HEK293 (cell line): ENCODE measurements at regions not wholly inside any gene's neighbourhood (a gene's known extent, or its start where the extent isn't known, plus 50 kb on each side); places are given as distances from the start of the nearest gene placed in this dataset.

Experiments
- CTCF ChIA-PET: fragments of 350-600 bp; formaldehyde crosslinking; extraction: SDS; loops from one replicate; lab custom pipeline; 2021; ENCODE audit warnings: antibody characterized with exemption; lab: Yijun Ruan, JAX
- POLR2A ChIA-PET: fragments of 300-600 bp; formaldehyde crosslinking; extraction: SDS; loops from one replicate; lab custom pipeline; 2020; ENCODE audit warnings: antibody characterized with exemption, inconsistent platforms; lab: Yijun Ruan, JAX
- H3K27ac ChIP-seq: fragments of 200-500 bp; sonication (Bioruptor generic); 2 replicates; pipeline ENCODE4 v1.5.1; 2014; ENCODE audit warnings: low read depth, low read length, control low read depth, inconsistent platforms; ENCODE audit errors: extremely low read depth
- H3K36me3 ChIP-seq, 2 experiments: fragments of 200-500 bp in 1 of 2; sonication (Bioruptor generic) in 1 of 2; 1 replicate in 1 of 2; 2 replicates in 1 of 2; pipeline ENCODE4 v1.5.1; 2014 to 2017; ENCODE audit warnings: inconsistent platforms in 2 of 2, low read length in 2 of 2; ENCODE audit not compliant: control insufficient read depth in 2 of 2, insufficient read depth in 1 of 2
- H3K4me1 ChIP-seq: fragments of 200-500 bp; sonication (Bioruptor generic); 2 replicates; pipeline ENCODE4 v1.5.1; 2014; ENCODE audit warnings: mild to moderate bottlenecking, low read length, inconsistent platforms; ENCODE audit not compliant: control insufficient read depth, insufficient read depth
- H3K4me3 ChIP-seq: 2 replicates; pipeline ENCODE4 v1.5.1; 2011; ENCODE audit warnings: low read depth, mild to moderate bottlenecking, control low read depth, low read length, moderate library complexity
- H3K9me3 ChIP-seq: fragments of 200-500 bp; sonication (Bioruptor generic); 2 replicates; pipeline ENCODE4 v1.5.1; 2014; ENCODE audit warnings: low read depth, low read length, inconsistent platforms; ENCODE audit not compliant: control insufficient read depth, insufficient read depth
- ATF2 ChIP-seq: fragments of 450-650 bp; formaldehyde crosslinking; IDR thresholded peaks from 2 replicates; pipeline ENCODE4 v1.5.1; 2016; ENCODE audit warnings: missing biosample characterization, missing genetic modification characterization, low read depth
- BCL11B ChIP-seq: fragments of 450-650 bp; formaldehyde crosslinking; IDR thresholded peaks from 2 replicates; pipeline ENCODE4 v1.5.1; 2016; ENCODE audit warnings: low read depth, missing biosample characterization, missing genetic modification characterization
- GLI4 ChIP-seq: fragments of 450-650 bp; formaldehyde crosslinking; IDR thresholded peaks from 2 replicates; pipeline ENCODE4 v1.5.1; 2016; ENCODE audit warnings: missing biosample characterization, missing genetic modification characterization
- INSM2 ChIP-seq: fragments of 450-650 bp; formaldehyde crosslinking; IDR thresholded peaks from 2 replicates; pipeline ENCODE4 v1.5.1; 2016; ENCODE audit warnings: missing biosample characterization, missing genetic modification characterization
- SETDB1 ChIP-seq: IDR thresholded peaks from one replicate; pipeline ENCODE4 v1.6.1; 2017; ENCODE audit warnings: mild to moderate bottlenecking, low read length, moderate library complexity, mixed read lengths; ENCODE audit not compliant: insufficient read length
- ZBTB26 ChIP-seq: fragments of 450-650 bp; formaldehyde crosslinking; optimal IDR thresholded peaks from 2 replicates; pipeline ENCODE3; 2016; ENCODE audit warnings: missing biosample characterization, mild to moderate bottlenecking, missing genetic modification characterization
- ZFHX2 ChIP-seq: fragments of 450-650 bp; formaldehyde crosslinking; conservative IDR thresholded peaks from 2 replicates; pipeline ENCODE4 v1.5.1; 2016; ENCODE audit warnings: missing biosample characterization, missing genetic modification characterization
- ZNF169 ChIP-seq: fragments of 450-650 bp; formaldehyde crosslinking; IDR thresholded peaks from 2 replicates; pipeline ENCODE4 v1.5.1; 2016; ENCODE audit warnings: missing biosample characterization, missing genetic modification characterization
- ZNF184 ChIP-seq: fragments of 450-650 bp; IDR thresholded peaks from 2 replicates; pipeline ENCODE4 v1.5.1; 2018; ENCODE audit warnings: missing biosample characterization, mild to moderate bottlenecking, missing genetic modification characterization
- ZNF292 ChIP-seq: fragments of 450-650 bp; formaldehyde crosslinking; IDR thresholded peaks from 2 replicates; pipeline ENCODE4 v1.5.1; 2016; ENCODE audit warnings: low read depth, missing biosample characterization, missing genetic modification characterization, borderline replicate concordance
- ZNF473 ChIP-seq: fragments of 450-650 bp; formaldehyde crosslinking; IDR thresholded peaks from 2 replicates; pipeline ENCODE4 v1.5.1; 2017; ENCODE audit warnings: missing biosample characterization, missing genetic modification characterization
- ZNF514 ChIP-seq: fragments of 450-650 bp; formaldehyde crosslinking; IDR thresholded peaks from 2 replicates; pipeline ENCODE4 v1.5.1; 2016; ENCODE audit warnings: missing biosample characterization, missing genetic modification characterization
- ZNF518A ChIP-seq: fragments of 450-650 bp; formaldehyde crosslinking; conservative IDR thresholded peaks from 2 replicates; pipeline ENCODE4 v1.5.1; 2016; ENCODE audit warnings: low read depth, missing biosample characterization, missing genetic modification characterization
- ZNF571 ChIP-seq: fragments of 450-650 bp; formaldehyde crosslinking; IDR thresholded peaks from 2 replicates; pipeline ENCODE4 v1.5.0; 2017; ENCODE audit warnings: missing biosample characterization, missing genetic modification characterization
- ZNF600 ChIP-seq: fragments of 450-650 bp; formaldehyde crosslinking; IDR thresholded peaks from 2 replicates; pipeline ENCODE4 v1.5.1; 2016; ENCODE audit warnings: missing biosample characterization, missing genetic modification characterization
- ZNF768 ChIP-seq: fragments of 450-650 bp; formaldehyde crosslinking; IDR thresholded peaks from 2 replicates; pipeline ENCODE4 v1.5.1; 2018; ENCODE audit warnings: missing biosample characterization, mild to moderate bottlenecking, missing genetic modification characterization
- ZNF777 ChIP-seq: fragments of 450-650 bp; formaldehyde crosslinking; IDR thresholded peaks from 2 replicates; pipeline ENCODE4 v1.5.1; 2017; ENCODE audit warnings: missing biosample characterization, missing genetic modification characterization, borderline replicate concordance
- ZXDB ChIP-seq: fragments of 450-650 bp; formaldehyde crosslinking; IDR thresholded peaks from 2 replicates; pipeline ENCODE4 v1.5.1; 2016; ENCODE audit warnings: missing biosample characterization, missing genetic modification characterization

- no peak for TF ChIP-seq ZNF518A (tag by site-specific recombination)
- TF ChIP-seq, all 188 proteins: peak for 0
Measured at GRCh38 chr16:86243123-86243473, 267.2 kb upstream of the FOXF1 start (continued).

- H3K36me3 ChIP-seq = no peaks in the 10 kb centered on the region
- no peaks in the 10 kb centered on the region for H3K9me3 ChIP-seq
- no peak for TF ChIP-seq ZXDB (tag by site-specific recombination)
- TF ChIP-seq ZFHX2 (tag by site-specific recombination) = no peak
- no peak for TF ChIP-seq ATF2 (tag by site-specific recombination)
- no peak for TF ChIP-seq INSM2 (tag by site-specific recombination)
- no peak for TF ChIP-seq ZNF169
- TF ChIP-seq ZNF768 (tag by site-specific recombination) = no peak
- TF ChIP-seq ZNF514 (tag by site-specific recombination) = no peak
- TF ChIP-seq GLI4 (tag by site-specific recombination) = no peak
- TF ChIP-seq ZNF571 = no peak
- TF ChIP-seq ZBTB26 (tag by site-specific recombination) = no peak
- TF ChIP-seq ZNF292 (tag by site-specific recombination) = no peak
- TF ChIP-seq ZNF777 = no peak
- TF ChIP-seq ZNF473 (tag by site-specific recombination) = no peak
- no peak for TF ChIP-seq SETDB1
- TF ChIP-seq BCL11B (tag by site-specific recombination) = no peak
- no peak for TF ChIP-seq ZNF184 (tag by site-specific recombination)
- TF ChIP-seq ZNF600 (tag by site-specific recombination) = no peak
- TF ChIP-seq, all 188 proteins: peak for 0
- ChIA-PET CTCF (no interaction called here), POLR2A (no interaction called here)
- no peak overlapping the region for H3K27ac ChIP-seq
- H3K4me3 ChIP-seq = no peak overlapping the region
- no peaks in the 10 kb centered on the region for H3K4me1 ChIP-seq
Measured at GRCh38 chr16:86243571-86244154, 266.7 kb upstream of the FOXF1 start.
